Breast epithelium (tissue), 4 donors: ENCODE measurements at regions not wholly inside any gene's neighbourhood (a gene's known extent, or its start where the extent isn't known, plus 50 kb on each side); places are given as distances from the start of the nearest gene placed in this dataset.

Source experiments
- DNase-seq, 2 donors: peaks; one replicate each; pipeline ENCODE4 v3.0.0-alpha.2; 2019; ENCODE audit warnings: low spot score in 2 of 2
- H3K27ac ChIP-seq, 2 donors: fragments of 200-600 bp; sonication (generic) in 1 of 2; one replicate each; pipeline ENCODE4 v1.5.1; 2016 to 2019; ENCODE audit warnings: mild to moderate bottlenecking in 1 of 2
- H3K27me3 ChIP-seq, 2 donors: fragments of 200-600 bp; sonication (generic) in 1 of 2; one replicate each; pipeline versions ENCODE4 v1.5.1 to v1.6.0; 2017 to 2019; ENCODE audit warnings: control low read depth in 1 of 2, mild to moderate bottlenecking in 1 of 2
- H3K36me3 ChIP-seq: fragments of 200-600 bp; one replicate; pipeline ENCODE4 v1.5.1; 2019
- H3K4me1 ChIP-seq, 2 donors: fragments of 200-600 bp; sonication (generic); one replicate each; pipeline ENCODE4 v1.5.1; 2016 to 2019; ENCODE audit warnings: control low read depth in 1 of 2
- H3K4me3 ChIP-seq, 3 donors: fragments of 200-600 bp; sonication (generic); 1 replicate in 2 of 3; 2 replicates in 1 of 3; pipeline ENCODE4 v1.5.1; 2016 to 2019; ENCODE audit warnings: mild to moderate bottlenecking in 3 of 3, moderate library complexity in 2 of 3
- H3K9me3 ChIP-seq, 2 donors: fragments of 200-600 bp; sonication (generic) in 1 of 2; one replicate each; pipeline ENCODE4 v1.5.1; 2016 to 2019; ENCODE audit warnings: control low read depth in 1 of 2
- POLR2A ChIP-seq: fragments of 450-650 bp; IDR thresholded peaks from one replicate; pipeline ENCODE4 v1.6.1; 2016; ENCODE audit warnings: antibody characterized with exemption, mild to moderate bottlenecking, moderate library complexity
- POLR2AphosphoS5 ChIP-seq, 3 donors: sonication (generic); formaldehyde crosslinking; IDR thresholded peaks; one replicate each; pipeline ENCODE4 v1.6.1; 2017; ENCODE audit warnings: antibody characterized with exemption in 3 of 3
- intact Hi-C: fragments of 100-400 bp; cut with DNase I; formaldehyde crosslinking; loops from one replicate; pipeline ENCODE4 v1.15.1; 2023; ENCODE audit warnings: low total_unique reads
- TF ChIP-seq, protein P1 (sequence below), 3 donors: fragments of 450-650 bp; IDR thresholded peaks; one replicate each; pipeline ENCODE4 v1.5.1; 2016 to 2017; ENCODE audit warnings: antibody characterized with exemption in 3 of 3, mild to moderate bottlenecking in 3 of 3, moderate library complexity in 3 of 3

DNA sequence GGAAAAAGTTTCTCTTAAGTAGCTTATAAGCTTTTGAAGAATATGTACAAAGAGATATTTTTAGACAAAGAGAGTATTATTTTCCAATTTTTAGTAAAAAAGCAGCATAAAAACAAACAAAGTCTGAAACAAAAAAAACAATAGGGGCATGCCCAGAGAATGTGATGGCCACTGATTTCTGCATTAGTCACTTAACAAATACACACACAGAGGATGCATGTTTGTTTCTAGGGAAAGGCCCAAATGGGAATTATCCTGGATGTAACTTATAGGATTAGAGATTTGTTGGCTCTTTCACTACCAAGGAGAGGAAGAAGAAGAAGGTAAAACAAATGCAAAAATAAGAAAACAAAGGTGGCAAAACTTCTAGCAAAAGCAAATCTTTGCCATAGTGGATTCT lies 95.9 kb upstream of the SCOC start:
- no peak for TF ChIP-seq POLR2AphosphoS5 (IDR thresholded peaks at IDR 0.05)
- TF ChIP-seq, protein P1, sequence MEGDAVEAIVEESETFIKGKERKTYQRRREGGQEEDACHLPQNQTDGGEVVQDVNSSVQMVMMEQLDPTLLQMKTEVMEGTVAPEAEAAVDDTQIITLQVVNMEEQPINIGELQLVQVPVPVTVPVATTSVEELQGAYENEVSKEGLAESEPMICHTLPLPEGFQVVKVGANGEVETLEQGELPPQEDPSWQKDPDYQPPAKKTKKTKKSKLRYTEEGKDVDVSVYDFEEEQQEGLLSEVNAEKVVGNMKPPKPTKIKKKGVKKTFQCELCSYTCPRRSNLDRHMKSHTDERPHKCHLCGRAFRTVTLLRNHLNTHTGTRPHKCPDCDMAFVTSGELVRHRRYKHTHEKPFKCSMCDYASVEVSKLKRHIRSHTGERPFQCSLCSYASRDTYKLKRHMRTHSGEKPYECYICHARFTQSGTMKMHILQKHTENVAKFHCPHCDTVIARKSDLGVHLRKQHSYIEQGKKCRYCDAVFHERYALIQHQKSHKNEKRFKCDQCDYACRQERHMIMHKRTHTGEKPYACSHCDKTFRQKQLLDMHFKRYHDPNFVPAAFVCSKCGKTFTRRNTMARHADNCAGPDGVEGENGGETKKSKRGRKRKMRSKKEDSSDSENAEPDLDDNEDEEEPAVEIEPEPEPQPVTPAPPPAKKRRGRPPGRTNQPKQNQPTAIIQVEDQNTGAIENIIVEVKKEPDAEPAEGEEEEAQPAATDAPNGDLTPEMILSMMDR (IDR thresholded peaks at IDR 0.05), result no peak
- no peak for TF ChIP-seq POLR2A
- DNase-seq, result no peak
- no peaks in the 10 kb centered on the region for H3K9me3 ChIP-seq
- H3K27me3 ChIP-seq, result no peaks in the 10 kb centered on the region
- intact Hi-C loops, result no loop called here
- no peak overlapping the region for H3K4me3 ChIP-seq
- no peaks in the 10 kb centered on the region for H3K4me1 ChIP-seq
- no peak overlapping the region for H3K27ac ChIP-seq
- H3K36me3 ChIP-seq, result no peaks in the 10 kb centered on the region

DNA sequence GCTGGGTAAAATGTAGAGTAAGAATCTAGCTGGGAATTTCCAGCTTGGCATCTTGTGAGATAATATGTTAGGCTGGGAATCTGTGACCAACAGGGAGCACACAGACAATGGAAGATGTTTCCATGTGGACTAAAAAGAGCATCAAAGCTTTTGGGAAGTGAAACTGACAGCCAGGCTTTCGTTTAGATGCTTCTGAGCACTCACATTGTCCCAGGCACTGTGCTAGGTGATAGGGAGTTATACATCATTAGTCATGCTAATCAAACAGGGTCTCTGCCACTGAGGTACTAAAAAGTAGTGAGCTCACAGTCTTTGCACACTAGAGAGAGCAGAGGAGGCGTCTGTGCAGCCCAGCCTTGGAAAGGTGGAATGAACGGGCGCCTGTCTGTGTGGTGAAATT lies 101.9 kb upstream of the SCOC start:
- no peak for DNase-seq
- no peaks in the 10 kb centered on the region for H3K36me3 ChIP-seq
- TF ChIP-seq POLR2AphosphoS5 (IDR thresholded peaks at IDR 0.05), result no peak
- no peaks in the 10 kb centered on the region for H3K4me1 ChIP-seq
- H3K9me3 ChIP-seq, result no peaks in the 10 kb centered on the region
- intact Hi-C loops, result no loop called here
- no peak overlapping the region for H3K4me3 ChIP-seq
- H3K27me3 ChIP-seq, result no peaks in the 10 kb centered on the region
- no peak overlapping the region for H3K27ac ChIP-seq

DNA sequence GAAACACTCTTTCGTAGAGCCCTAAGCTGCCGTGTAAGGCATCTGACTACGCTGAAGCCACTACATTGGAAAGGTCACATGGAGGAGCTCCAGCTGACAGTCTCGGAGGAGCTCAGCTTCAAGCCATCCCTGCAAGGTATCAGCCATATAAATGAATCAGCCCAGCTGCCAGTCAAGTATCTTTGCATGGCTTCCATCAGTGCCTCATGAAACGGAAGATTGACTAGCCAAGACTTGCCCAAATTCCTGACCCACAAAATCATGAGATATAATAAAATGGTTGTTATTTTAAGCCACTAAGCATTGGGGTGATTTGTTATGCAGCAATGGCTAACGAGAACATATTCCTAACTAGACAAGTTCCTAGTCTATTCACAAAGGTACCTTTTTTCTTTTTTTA lies 104.1 kb upstream of the SCOC start:
- intact Hi-C loops, result loop anchor here (10.0 kb wide), 1 partner anchor 505 kb away; no protein-coding TSS in a partner anchor
- H3K27ac ChIP-seq, result no peak overlapping the region
- TF ChIP-seq POLR2A (no peak), POLR2AphosphoS5 (IDR thresholded peaks at IDR 0.05) (no peak)
- TF ChIP-seq, protein P1 (IDR thresholded peaks at IDR 0.05), result no peak
- H3K36me3 ChIP-seq, result no peaks in the 10 kb centered on the region
- H3K4me3 ChIP-seq, result no peak overlapping the region
- H3K9me3 ChIP-seq, result no peaks in the 10 kb centered on the region
- H3K4me1 ChIP-seq, result no peaks in the 10 kb centered on the region
- DNase-seq, result no peak
- H3K27me3 ChIP-seq, result no peaks in the 10 kb centered on the region

DNA sequence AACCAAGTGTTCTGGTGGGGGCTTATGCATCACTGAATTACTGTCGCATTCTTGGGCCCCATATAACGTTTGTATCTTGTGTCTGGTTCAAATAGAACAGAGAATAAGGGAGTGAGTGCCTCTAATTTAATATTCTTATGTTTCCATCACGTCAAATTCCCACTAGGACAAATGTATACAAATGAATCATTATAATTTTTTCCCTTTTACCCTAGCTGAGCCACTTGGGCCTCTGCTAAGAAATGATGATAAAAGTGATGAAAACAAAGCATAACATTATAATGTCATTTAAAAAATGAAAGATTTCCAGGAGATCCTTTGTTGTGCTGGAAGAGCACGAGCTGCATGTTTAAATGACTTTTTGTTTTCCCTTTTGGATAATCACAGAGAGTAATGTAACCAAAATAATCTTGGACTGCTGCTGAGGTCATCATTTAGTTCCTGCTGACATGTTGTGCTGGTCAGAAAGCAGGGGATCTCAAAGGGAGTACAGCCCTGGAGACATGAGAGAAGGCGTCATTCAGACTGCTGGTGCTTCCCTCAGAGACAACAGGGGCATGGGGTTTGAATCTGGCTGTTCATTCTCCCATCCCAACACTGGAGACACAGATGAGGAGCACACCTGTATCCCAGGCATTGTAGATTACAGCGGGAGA lies 105.1 kb upstream of the SCOC start:
- no peaks in the 10 kb centered on the region for H3K4me1 ChIP-seq
- DNase-seq, result no peak
- no peak overlapping the region for H3K4me3 ChIP-seq
- intact Hi-C loops, result loop anchor here (10.0 kb wide), 1 partner anchor 504 kb away; no protein-coding TSS in a partner anchor
- H3K36me3 ChIP-seq, result no peaks in the 10 kb centered on the region
- TF ChIP-seq POLR2AphosphoS5 (IDR thresholded peaks at IDR 0.05), result no peak
- no peak for TF ChIP-seq POLR2A
- TF ChIP-seq, protein P1 (IDR thresholded peaks at IDR 0.05), result no peak
- no peaks in the 10 kb centered on the region for H3K27me3 ChIP-seq
- H3K9me3 ChIP-seq, result no peaks in the 10 kb centered on the region
- H3K27ac ChIP-seq, result no peak overlapping the region

DNA sequence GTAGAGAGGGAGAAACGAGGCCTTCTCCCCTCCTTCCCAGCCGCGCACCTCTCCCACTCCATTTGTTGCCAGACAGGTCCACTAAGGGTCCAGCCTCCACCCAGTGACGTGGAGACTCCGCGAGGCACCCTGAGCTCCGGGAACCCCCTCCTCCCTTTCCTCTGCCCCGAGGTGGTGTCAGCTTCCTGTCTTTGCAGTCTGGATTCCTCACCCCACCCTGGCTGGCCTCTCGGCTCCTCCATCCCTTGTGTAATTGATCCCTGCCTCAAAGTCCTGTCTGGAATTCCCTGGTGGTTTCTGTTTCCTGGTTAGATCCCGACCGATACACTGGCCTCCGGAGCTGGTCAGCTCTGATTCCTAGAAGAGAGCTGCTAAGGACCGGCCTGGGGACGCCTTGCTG lies 105.9 kb upstream of the SCOC start:
- Histone ChIP-seq H3K4me3 (no peak overlapping the region), H3K36me3 (no peaks in the 10 kb centered on the region), H3K27ac (no peak overlapping the region), H3K9me3 (no peaks in the 10 kb centered on the region), H3K27me3 (no peaks in the 10 kb centered on the region), H3K4me1 (no peaks in the 10 kb centered on the region)
- intact Hi-C loops, result loop anchor here (10.0 kb wide), 1 partner anchor 503 kb away; no protein-coding TSS in a partner anchor
- TF ChIP-seq POLR2AphosphoS5 (IDR thresholded peaks at IDR 0.05) (no peak), POLR2A (no peak)
- TF ChIP-seq, protein P1 (IDR thresholded peaks at IDR 0.05), result no peak
- DNase-seq, result no peak
